ENCODE measurements at regions not wholly inside any gene's neighbourhood (a gene's known extent, or its start where the extent isn't known, plus 50 kb on each side); places are given as distances from the start of the nearest gene placed in this dataset.

DNA sequence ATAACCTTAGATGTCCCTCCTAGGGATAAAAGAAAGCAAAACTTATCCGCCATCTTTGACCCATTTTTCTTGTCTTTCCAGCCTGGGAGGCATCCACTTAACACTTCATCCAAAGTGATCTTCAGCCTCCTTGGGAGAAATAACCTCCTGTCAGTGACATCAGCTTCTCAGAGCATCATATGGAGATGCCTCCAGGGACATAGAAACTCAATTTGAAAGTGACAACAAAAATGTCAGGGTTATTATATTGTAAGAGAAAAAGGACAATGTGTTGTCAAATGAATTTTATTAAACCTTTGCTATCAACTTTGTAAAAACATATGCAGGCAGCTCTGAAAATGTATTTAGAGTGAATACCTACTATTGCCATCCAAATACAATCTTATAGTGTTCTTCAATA, 371.2 kb upstream of the ADARB2 start:
- no peak overlapping the region for H2BK15ac ChIP-seq (ENCODE audit: low read depth, low read length)
- no peak overlapping the region for H2BK20ac ChIP-seq (ENCODE audit: low read depth, low read length)
- no peak overlapping the region for H2BK5ac ChIP-seq (ENCODE audit: low read depth, low read length, poor library complexity, severe bottlenecking)
- DNase-seq (no peak), ATAC-seq (ENCODE audit: low read depth) (no peak)
- no peak overlapping the region for H3K4me2 ChIP-seq (ENCODE audit: low read depth, low read length)
- CTCF ChIA-PET, result no interaction called here
- no peak overlapping the region for H3K9ac ChIP-seq (ENCODE audit: low read depth, low read length)
- dilution Hi-C loops (cut with HindIII; ENCODE audit: low sequenced_read_pairs, unreplicated experiment) (no loop called here), intact Hi-C loops (cut with micrococcal nuclease) (no loop called here), in situ Hi-C loops (cut with MboI; ENCODE audit: low sequenced_read_pairs) (no loop called here)
- no peak overlapping the region for H3K4ac ChIP-seq (ENCODE audit: low read depth, low read length)
- H3K36me3 ChIP-seq (ENCODE audit: control insufficient read depth, insufficient read depth, low read length), result no peaks in the 10 kb centered on the region
- no peak overlapping the region for H2AK9ac ChIP-seq (replicated peaks; ENCODE audit: low read depth, low read length, poor library complexity)
- no peak overlapping the region for H4K5ac ChIP-seq (ENCODE audit: low read depth, low read length)
- no CpG with 5 or more reads among the region's 1 CpG for whole genome bisulfite sequencing, 2 experiments (ENCODE audit: extremely low coverage in 2 of 2, insufficient read length in 1 of 2)
- H3K27me3 ChIP-seq (ENCODE audit: control insufficient read depth, insufficient read depth, low read length), result no peaks in the 10 kb centered on the region
- no peak overlapping the region for H4K8ac ChIP-seq (ENCODE audit: low read depth in 2 of 2, low read length in 2 of 2)
- no peak overlapping the region for H2AK5ac ChIP-seq (ENCODE audit: low read depth, low read length)
- TF ChIP-seq RAD21 (IDR thresholded peaks at IDR 0.05; ENCODE audit: low read length), result no peak
- TF ChIP-seq BHLHE40 (IDR thresholded peaks at IDR 0.05; ENCODE audit: low read depth, low read length), result no peak
- no peak for TF ChIP-seq MAFK (IDR thresholded peaks at IDR 0.05; ENCODE audit: low read depth, low read length)
- TF ChIP-seq RCOR1 (IDR thresholded peaks at IDR 0.05; ENCODE audit: insufficient replicate concordance, low read length), result no peak
- TF ChIP-seq RFX5 (IDR thresholded peaks at IDR 0.05; ENCODE audit: low read depth, low read length), result no peak
- no peak for TF ChIP-seq FOS (IDR thresholded peaks at IDR 0.05; ENCODE audit: low read depth, low read length)
- TF ChIP-seq POLR2A (IDR thresholded peaks at IDR 0.05; ENCODE audit: low read depth, low read length), result no peak
- TF ChIP-seq, protein P1, sequence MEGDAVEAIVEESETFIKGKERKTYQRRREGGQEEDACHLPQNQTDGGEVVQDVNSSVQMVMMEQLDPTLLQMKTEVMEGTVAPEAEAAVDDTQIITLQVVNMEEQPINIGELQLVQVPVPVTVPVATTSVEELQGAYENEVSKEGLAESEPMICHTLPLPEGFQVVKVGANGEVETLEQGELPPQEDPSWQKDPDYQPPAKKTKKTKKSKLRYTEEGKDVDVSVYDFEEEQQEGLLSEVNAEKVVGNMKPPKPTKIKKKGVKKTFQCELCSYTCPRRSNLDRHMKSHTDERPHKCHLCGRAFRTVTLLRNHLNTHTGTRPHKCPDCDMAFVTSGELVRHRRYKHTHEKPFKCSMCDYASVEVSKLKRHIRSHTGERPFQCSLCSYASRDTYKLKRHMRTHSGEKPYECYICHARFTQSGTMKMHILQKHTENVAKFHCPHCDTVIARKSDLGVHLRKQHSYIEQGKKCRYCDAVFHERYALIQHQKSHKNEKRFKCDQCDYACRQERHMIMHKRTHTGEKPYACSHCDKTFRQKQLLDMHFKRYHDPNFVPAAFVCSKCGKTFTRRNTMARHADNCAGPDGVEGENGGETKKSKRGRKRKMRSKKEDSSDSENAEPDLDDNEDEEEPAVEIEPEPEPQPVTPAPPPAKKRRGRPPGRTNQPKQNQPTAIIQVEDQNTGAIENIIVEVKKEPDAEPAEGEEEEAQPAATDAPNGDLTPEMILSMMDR (conservative IDR thresholded peaks at IDR 0.05; ENCODE audit: low read depth, low read length), result no peak
- TF ChIP-seq NFE2L2 (IDR thresholded peaks at IDR 0.05; ENCODE audit: low read depth, low read length), result no peak
- TF ChIP-seq, protein P2, sequence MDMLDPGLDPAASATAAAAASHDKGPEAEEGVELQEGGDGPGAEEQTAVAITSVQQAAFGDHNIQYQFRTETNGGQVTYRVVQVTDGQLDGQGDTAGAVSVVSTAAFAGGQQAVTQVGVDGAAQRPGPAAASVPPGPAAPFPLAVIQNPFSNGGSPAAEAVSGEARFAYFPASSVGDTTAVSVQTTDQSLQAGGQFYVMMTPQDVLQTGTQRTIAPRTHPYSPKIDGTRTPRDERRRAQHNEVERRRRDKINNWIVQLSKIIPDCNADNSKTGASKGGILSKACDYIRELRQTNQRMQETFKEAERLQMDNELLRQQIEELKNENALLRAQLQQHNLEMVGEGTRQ (IDR thresholded peaks at IDR 0.05; ENCODE audit: low read depth, low read length), result no peak
- no peak for TF ChIP-seq SMC3 (IDR thresholded peaks at IDR 0.05; ENCODE audit: low read depth, low read length)
- TF ChIP-seq MXI1 (IDR thresholded peaks at IDR 0.05; ENCODE audit: borderline replicate concordance, low read depth, low read length), result no peak
- no peak for TF ChIP-seq CEBPB (IDR thresholded peaks at IDR 0.05; ENCODE audit: low read depth, low read length)
- no peak for TF ChIP-seq MAZ (IDR thresholded peaks at IDR 0.05; ENCODE audit: borderline replicate concordance, low read depth, low read length)
- TF ChIP-seq, protein P3, sequence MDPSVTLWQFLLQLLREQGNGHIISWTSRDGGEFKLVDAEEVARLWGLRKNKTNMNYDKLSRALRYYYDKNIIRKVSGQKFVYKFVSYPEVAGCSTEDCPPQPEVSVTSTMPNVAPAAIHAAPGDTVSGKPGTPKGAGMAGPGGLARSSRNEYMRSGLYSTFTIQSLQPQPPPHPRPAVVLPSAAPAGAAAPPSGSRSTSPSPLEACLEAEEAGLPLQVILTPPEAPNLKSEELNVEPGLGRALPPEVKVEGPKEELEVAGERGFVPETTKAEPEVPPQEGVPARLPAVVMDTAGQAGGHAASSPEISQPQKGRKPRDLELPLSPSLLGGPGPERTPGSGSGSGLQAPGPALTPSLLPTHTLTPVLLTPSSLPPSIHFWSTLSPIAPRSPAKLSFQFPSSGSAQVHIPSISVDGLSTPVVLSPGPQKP (IDR thresholded peaks at IDR 0.05; ENCODE audit: borderline replicate concordance, low read depth, low read length), result no peak
- TF ChIP-seq CHD1 (IDR thresholded peaks at IDR 0.05; ENCODE audit: low read depth, low read length), result no peak
- H3K79me1 ChIP-seq (ENCODE audit: low read depth in 1 of 2, low read length in 2 of 2), result no peaks in the 10 kb centered on the region
- H3K9me1 ChIP-seq (ENCODE audit: insufficient read depth, low read length), result no peaks in the 10 kb centered on the region
- peaks cover 22% of the 10 kb centered on the region for H3K9me3 ChIP-seq (ENCODE audit: control insufficient read depth, insufficient read depth, low read length)
- H3K18ac ChIP-seq (ENCODE audit: low read depth, low read length), result no peak overlapping the region
- H2BK120ac ChIP-seq (ENCODE audit: low read depth, low read length), result no peak overlapping the region
- no peak overlapping the region for H3K27ac ChIP-seq (ENCODE audit: insufficient read depth, low read length)
- no peak overlapping the region for H3K23ac ChIP-seq (ENCODE audit: low read depth, low read length)
- H2AFZ ChIP-seq (replicated peaks; ENCODE audit: low read length, poor library complexity), result no peak overlapping the region
- H4K91ac ChIP-seq (ENCODE audit: insufficient read depth, low read depth, low read length), result no peak overlapping the region
- BruUV-seq (replicated peaks), result no TSS peak
- no peaks in the 10 kb centered on the region for H3K4me1 ChIP-seq (ENCODE audit: control insufficient read depth, insufficient read depth, low read length)
- no peak overlapping the region for H3K56ac ChIP-seq (ENCODE audit: extremely low read depth, insufficient read depth, low read length)
- no peak overlapping the region for H3K4me3 ChIP-seq (ENCODE audit: insufficient read depth, low read depth, low read length)
- POLR2A ChIA-PET (ENCODE audit: unreplicated experiment), result no interaction called here
- H4K20me1 ChIP-seq (ENCODE audit: insufficient read depth, low read length), result no peaks in the 10 kb centered on the region
- no peak overlapping the region for H3K14ac ChIP-seq (replicated peaks; ENCODE audit: low read depth, low read length)
